GM12878 (cell line): ENCODE measurements at regions not wholly inside any gene's neighbourhood (a gene's known extent, or its start where the extent isn't known, plus 50 kb on each side); places are given as distances from the start of the nearest gene placed in this dataset.

ENCODE experiments used
- ATAC-seq: fragments of 200-7000 bp; cut with Tn5 transposase; 3 replicates; pipeline ENCODE4 v1.9.1; 2020; ENCODE audit warnings: mild to moderate bottlenecking, moderate library complexity
- BruUV-seq: library from RNA; stranded (reverse); fragments of 400-500 nt; replicated peaks from 2 replicates; lab custom pipeline; 2021; lab: Mats Ljungman, UMichigan
- CTCF ChIA-PET: fragments of 300-600 bp; sonication (Branson Sonifier 250); formaldehyde crosslinking; extraction: SDS; loops from one replicate; lab custom pipeline; 2021; ENCODE audit warnings: inconsistent platforms; lab: Yijun Ruan, JAX
- POLR2A ChIA-PET: fragments of 350-600 bp; formaldehyde crosslinking; extraction: SDS; loops from one replicate; lab custom pipeline; 2021; ENCODE audit warnings: inconsistent platforms; lab: Charles Lee
- RAD21 ChIA-PET: fragments of 300-600 bp; sonication (Branson Sonifier 250); formaldehyde crosslinking; loops from one replicate; lab custom pipeline; 2023; ENCODE audit warnings: antibody characterized with exemption; ENCODE audit not compliant: unreplicated experiment; lab: Charles Lee
- SMC1A ChIA-PET: fragments of 300-600 bp; sonication (Branson Sonifier 250); formaldehyde crosslinking; loops from one replicate; lab custom pipeline; 2023; ENCODE audit not compliant: unreplicated experiment, uncharacterized antibody; lab: Charles Lee
- DNase-seq: peaks from one replicate; pipeline ENCODE4 v3.0.0-alpha.2; 2011; ENCODE audit warnings: low read depth, low spot score
- FAIRE-seq: peaks from 3 replicates; lab custom pipeline; 2011; peaks lifted over from hg19 to GRCh38; lab: Jason Lieb, UNC
- H2AFZ ChIP-seq: 2 replicates; pipeline ENCODE4 v1.6.0; 2011; ENCODE audit warnings: low read depth, low read length, control low read depth; ENCODE audit not compliant: control insufficient read depth
- H3K27ac ChIP-seq: 2 replicates; pipeline ENCODE4 v1.5.1; 2011; ENCODE audit warnings: control low read depth; ENCODE audit not compliant: control insufficient read depth, insufficient read depth
- H3K27me3 ChIP-seq, 2 experiments: replicated peaks in 1 of 2; 2 replicates each; pipeline versions ENCODE4 v1.6.0 to v1.6.1; 2011; ENCODE audit warnings: low read length in 1 of 2; ENCODE audit not compliant: control insufficient read depth in 2 of 2, insufficient read depth in 2 of 2
- H3K36me3 ChIP-seq, 2 experiments: 2 replicates each; pipeline ENCODE4 v1.5.1; 2011; ENCODE audit warnings: low read length in 1 of 2; ENCODE audit not compliant: control insufficient read depth in 2 of 2, insufficient read depth in 2 of 2
- H3K4me1 ChIP-seq: 2 replicates; pipeline ENCODE4 v1.6.1; 2011; ENCODE audit warnings: mild to moderate bottlenecking, low read length, moderate library complexity, mixed read lengths; ENCODE audit not compliant: control insufficient read depth, insufficient read depth
- H3K4me2 ChIP-seq: 2 replicates; pipeline ENCODE4 v1.6.0; 2011; ENCODE audit warnings: control low read depth; ENCODE audit not compliant: control insufficient read depth, insufficient read depth
- H3K4me3 ChIP-seq: fragments of 200-600 bp; sonication (generic); 2 replicates; pipeline ENCODE4 v1.5.1; 2016
- H3K79me2 ChIP-seq: 2 replicates; pipeline ENCODE4 v1.6.0; 2011; ENCODE audit warnings: low read length; ENCODE audit not compliant: control insufficient read depth, insufficient read depth
- H3K9ac ChIP-seq: 2 replicates; pipeline ENCODE4 v1.8.0; 2011; ENCODE audit warnings: low read length, control low read depth, mixed read lengths; ENCODE audit not compliant: control insufficient read depth, insufficient read depth
- H3K9me3 ChIP-seq: replicated peaks from 3 replicates; pipeline ENCODE4 v1.5.1; 2011; ENCODE audit warnings: mild to moderate bottlenecking, low read length; ENCODE audit not compliant: control insufficient read depth, insufficient read depth
- H4K20me1 ChIP-seq: 2 replicates; pipeline ENCODE4 v1.6.0; 2011; ENCODE audit not compliant: control insufficient read depth, insufficient read depth
- CBX3 ChIP-seq: fragments of 200-600 bp; sonication (generic); IDR thresholded peaks from 2 replicates; pipeline ENCODE4 v1.6.1; 2016; ENCODE audit warnings: low read depth, borderline replicate concordance
- CHD1 ChIP-seq: IDR thresholded peaks from 2 replicates; pipeline ENCODE4 v1.6.1; 2012; ENCODE audit warnings: low read depth, low read length, improper control_type of control experiment
- FOXM1 ChIP-seq: IDR thresholded peaks from 2 replicates; pipeline ENCODE4 v1.6.1; 2012; ENCODE audit warnings: low read depth, mild to moderate bottlenecking, inconsistent platforms, low read length, moderate library complexity
- MYC ChIP-seq: IDR thresholded peaks from 2 replicates; pipeline ENCODE4 v1.6.1; 2011; ENCODE audit warnings: mild to moderate bottlenecking, low read length, moderate library complexity, inconsistent platforms; ENCODE audit not compliant: insufficient read depth, insufficient replicate concordance, insufficient read length, severe bottlenecking
- NFXL1 ChIP-seq: fragments of 450-650 bp; IDR thresholded peaks from 2 replicates; pipeline ENCODE4 v1.6.1; 2017; ENCODE audit warnings: antibody characterized with exemption, mild to moderate bottlenecking, borderline replicate concordance
- NR2C2 ChIP-seq: IDR thresholded peaks from 2 replicates; pipeline ENCODE4 v1.6.1; 2011; ENCODE audit warnings: borderline replicate concordance, low read depth; ENCODE audit not compliant: control insufficient read depth, insufficient read length
- PAX8 ChIP-seq: fragments of 450-650 bp; IDR thresholded peaks from 2 replicates; pipeline ENCODE4 v1.6.1; 2017; ENCODE audit warnings: mild to moderate bottlenecking, moderate library complexity
- RELA ChIP-seq: fragments of 450-650 bp; IDR thresholded peaks from 2 replicates; pipeline ENCODE4 v1.8.0; 2014; ENCODE audit warnings: borderline replicate concordance; ENCODE audit not compliant: partially characterized antibody
- SREBF2 ChIP-seq: IDR thresholded peaks from 2 replicates; pipeline ENCODE4 v1.6.1; 2012; ENCODE audit warnings: mild to moderate bottlenecking, low read length
- STAT3 ChIP-seq: IDR thresholded peaks from 2 replicates; pipeline ENCODE4 v1.6.1; 2011; ENCODE audit warnings: low read depth, low read length, improper control_type of control experiment
- ZSCAN29 ChIP-seq: fragments of 450-650 bp; IDR thresholded peaks from 2 replicates; pipeline ENCODE4 v1.6.1; 2017; ENCODE audit warnings: mild to moderate bottlenecking, moderate library complexity
- WGBS: methylation state at CpG from one replicate; pipeline ENCODE4 v1.1.6; 2016; ENCODE audit warnings: low lambda C conversion rate; ENCODE audit not compliant: insufficient replicate concordance, insufficient coverage; ENCODE audit errors: missing lambda C conversion rate; 5-methylcytosine and 5-hydroxymethylcytosine counted together
- in situ Hi-C: fragments of 300-500 bp; cut with MboI; formaldehyde crosslinking; loops from 9 replicates; pipeline ENCODE4 v1.14.3; 2018; ENCODE audit warnings: mixed read lengths
- intact Hi-C: fragments of 100-400 bp; cut with micrococcal nuclease; formaldehyde crosslinking; loops from one replicate; pipeline ENCODE4 v1.14.2; 2022; ENCODE audit not compliant: unreplicated experiment
- TF ChIP-seq, protein P1 (sequence below): fragments of 450-650 bp; IDR thresholded peaks from 2 replicates; pipeline ENCODE4 v1.6.1; 2017; ENCODE audit warnings: mild to moderate bottlenecking, low read depth, inconsistent platforms; ENCODE audit not compliant: poor library complexity, severe bottlenecking
- TF ChIP-seq, protein P2 (sequence below): IDR thresholded peaks from 2 replicates; pipeline ENCODE4 v1.6.1; 2012; ENCODE audit warnings: improper control_type of control experiment, low read depth, low read length; ENCODE audit not compliant: insufficient replicate concordance
- TF ChIP-seq, protein P3 (sequence below): fragments of 450-650 bp; formaldehyde crosslinking; IDR thresholded peaks from 2 replicates; pipeline ENCODE4 v1.5.0; 2022; ENCODE audit warnings: mild to moderate bottlenecking, missing genetic modification characterization

DNA sequence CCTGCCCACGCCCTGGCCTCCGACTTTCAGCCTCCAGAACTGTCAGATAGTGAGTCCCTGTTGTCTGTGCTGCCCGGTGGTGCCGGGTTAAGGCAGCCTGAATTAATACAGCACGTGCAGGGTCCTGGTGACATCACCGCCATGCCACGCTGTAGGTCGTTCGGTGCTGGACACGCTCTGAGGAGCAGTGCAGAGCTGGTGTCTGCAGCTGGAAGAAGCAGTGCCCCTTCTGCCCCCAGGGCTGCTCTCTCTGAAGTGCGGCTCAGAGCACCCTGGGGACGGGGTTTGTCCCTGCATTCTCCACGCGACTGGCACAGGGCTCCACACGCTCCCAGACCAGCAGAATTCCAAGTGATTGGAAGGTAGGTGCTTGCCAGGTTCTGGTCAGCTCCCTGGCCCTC lies 831.5 kb downstream of the TBC1D22A start:
- Histone ChIP-seq H2AFZ (no peak overlapping the region), H3K27me3 (no peaks in the 10 kb centered on the region), H3K4me1 (no peaks in the 10 kb centered on the region), H3K4me2 (no peak overlapping the region), H3K36me3 (no peaks in the 10 kb centered on the region), H3K9ac (no peak overlapping the region), H3K27ac (no peak overlapping the region)
- intact Hi-C loops, result no loop called here
- no peak for DNase-seq
- TF ChIP-seq, protein P1, sequence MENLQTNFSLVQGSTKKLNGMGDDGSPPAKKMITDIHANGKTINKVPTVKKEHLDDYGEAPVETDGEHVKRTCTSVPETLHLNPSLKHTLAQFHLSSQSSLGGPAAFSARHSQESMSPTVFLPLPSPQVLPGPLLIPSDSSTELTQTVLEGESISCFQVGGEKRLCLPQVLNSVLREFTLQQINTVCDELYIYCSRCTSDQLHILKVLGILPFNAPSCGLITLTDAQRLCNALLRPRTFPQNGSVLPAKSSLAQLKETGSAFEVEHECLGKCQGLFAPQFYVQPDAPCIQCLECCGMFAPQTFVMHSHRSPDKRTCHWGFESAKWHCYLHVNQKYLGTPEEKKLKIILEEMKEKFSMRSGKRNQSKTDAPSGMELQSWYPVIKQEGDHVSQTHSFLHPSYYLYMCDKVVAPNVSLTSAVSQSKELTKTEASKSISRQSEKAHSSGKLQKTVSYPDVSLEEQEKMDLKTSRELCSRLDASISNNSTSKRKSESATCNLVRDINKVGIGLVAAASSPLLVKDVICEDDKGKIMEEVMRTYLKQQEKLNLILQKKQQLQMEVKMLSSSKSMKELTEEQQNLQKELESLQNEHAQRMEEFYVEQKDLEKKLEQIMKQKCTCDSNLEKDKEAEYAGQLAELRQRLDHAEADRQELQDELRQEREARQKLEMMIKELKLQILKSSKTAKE, result no peak
- TF ChIP-seq PAX8 (no peak), NFXL1 (no peak), FOXM1 (no peak), SREBF2 (no peak), RELA (no peak), CBX3 (no peak), NR2C2 (no peak), STAT3 (no peak), ZSCAN29 (no peak), CHD1 (no peak), MYC (no peak)
- TF ChIP-seq, protein P2, sequence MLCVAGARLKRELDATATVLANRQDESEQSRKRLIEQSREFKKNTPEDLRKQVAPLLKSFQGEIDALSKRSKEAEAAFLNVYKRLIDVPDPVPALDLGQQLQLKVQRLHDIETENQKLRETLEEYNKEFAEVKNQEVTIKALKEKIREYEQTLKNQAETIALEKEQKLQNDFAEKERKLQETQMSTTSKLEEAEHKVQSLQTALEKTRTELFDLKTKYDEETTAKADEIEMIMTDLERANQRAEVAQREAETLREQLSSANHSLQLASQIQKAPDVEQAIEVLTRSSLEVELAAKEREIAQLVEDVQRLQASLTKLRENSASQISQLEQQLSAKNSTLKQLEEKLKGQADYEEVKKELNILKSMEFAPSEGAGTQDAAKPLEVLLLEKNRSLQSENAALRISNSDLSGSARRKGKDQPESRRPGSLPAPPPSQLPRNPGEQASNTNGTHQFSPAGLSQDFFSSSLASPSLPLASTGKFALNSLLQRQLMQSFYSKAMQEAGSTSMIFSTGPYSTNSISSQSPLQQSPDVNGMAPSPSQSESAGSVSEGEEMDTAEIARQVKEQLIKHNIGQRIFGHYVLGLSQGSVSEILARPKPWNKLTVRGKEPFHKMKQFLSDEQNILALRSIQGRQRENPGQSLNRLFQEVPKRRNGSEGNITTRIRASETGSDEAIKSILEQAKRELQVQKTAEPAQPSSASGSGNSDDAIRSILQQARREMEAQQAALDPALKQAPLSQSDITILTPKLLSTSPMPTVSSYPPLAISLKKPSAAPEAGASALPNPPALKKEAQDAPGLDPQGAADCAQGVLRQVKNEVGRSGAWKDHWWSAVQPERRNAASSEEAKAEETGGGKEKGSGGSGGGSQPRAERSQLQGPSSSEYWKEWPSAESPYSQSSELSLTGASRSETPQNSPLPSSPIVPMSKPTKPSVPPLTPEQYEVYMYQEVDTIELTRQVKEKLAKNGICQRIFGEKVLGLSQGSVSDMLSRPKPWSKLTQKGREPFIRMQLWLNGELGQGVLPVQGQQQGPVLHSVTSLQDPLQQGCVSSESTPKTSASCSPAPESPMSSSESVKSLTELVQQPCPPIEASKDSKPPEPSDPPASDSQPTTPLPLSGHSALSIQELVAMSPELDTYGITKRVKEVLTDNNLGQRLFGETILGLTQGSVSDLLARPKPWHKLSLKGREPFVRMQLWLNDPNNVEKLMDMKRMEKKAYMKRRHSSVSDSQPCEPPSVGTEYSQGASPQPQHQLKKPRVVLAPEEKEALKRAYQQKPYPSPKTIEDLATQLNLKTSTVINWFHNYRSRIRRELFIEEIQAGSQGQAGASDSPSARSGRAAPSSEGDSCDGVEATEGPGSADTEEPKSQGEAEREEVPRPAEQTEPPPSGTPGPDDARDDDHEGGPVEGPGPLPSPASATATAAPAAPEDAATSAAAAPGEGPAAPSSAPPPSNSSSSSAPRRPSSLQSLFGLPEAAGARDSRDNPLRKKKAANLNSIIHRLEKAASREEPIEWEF, result no peak
- TF ChIP-seq, protein P3, sequence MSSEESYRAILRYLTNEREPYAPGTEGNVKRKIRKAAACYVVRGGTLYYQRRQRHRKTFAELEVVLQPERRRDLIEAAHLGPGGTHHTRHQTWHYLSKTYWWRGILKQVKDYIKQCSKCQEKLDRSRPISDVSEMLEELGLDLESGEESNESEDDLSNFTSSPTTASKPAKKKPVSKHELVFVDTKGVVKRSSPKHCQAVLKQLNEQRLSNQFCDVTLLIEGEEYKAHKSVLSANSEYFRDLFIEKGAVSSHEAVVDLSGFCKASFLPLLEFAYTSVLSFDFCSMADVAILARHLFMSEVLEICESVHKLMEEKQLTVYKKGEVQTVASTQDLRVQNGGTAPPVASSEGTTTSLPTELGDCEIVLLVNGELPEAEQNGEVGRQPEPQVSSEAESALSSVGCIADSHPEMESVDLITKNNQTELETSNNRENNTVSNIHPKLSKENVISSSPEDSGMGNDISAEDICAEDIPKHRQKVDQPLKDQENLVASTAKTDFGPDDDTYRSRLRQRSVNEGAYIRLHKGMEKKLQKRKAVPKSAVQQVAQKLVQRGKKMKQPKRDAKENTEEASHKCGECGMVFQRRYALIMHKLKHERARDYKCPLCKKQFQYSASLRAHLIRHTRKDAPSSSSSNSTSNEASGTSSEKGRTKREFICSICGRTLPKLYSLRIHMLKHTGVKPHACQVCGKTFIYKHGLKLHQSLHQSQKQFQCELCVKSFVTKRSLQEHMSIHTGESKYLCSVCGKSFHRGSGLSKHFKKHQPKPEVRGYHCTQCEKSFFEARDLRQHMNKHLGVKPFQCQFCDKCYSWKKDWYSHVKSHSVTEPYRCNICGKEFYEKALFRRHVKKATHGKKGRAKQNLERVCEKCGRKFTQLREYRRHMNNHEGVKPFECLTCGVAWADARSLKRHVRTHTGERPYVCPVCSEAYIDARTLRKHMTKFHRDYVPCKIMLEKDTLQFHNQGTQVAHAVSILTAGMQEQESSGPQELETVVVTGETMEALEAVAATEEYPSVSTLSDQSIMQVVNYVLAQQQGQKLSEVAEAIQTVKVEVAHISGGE (CRISPR knock-in tag), result no peak
- TF ChIP-seq, all 136 proteins: peak for 0
- no TSS peak for BruUV-seq
- ChIA-PET POLR2A (no interaction called here), CTCF (no interaction called here), RAD21 (no interaction called here), SMC1A (no interaction called here)
- ATAC-seq (no peak), FAIRE-seq (no peak)
- in situ Hi-C loops, result loop anchor here (5.0 kb wide), 1 partner anchor 1977 kb away; no protein-coding TSS in a partner anchor
- no peaks in the 10 kb centered on the region for H3K79me2 ChIP-seq
- no peaks in the 10 kb centered on the region; the same call in 2 of the 3 replicates for H3K9me3 ChIP-seq
- H4K20me1 ChIP-seq, result no peaks in the 10 kb centered on the region
- WGBS, result 28% methylated on average over 15 of the region's 15 CpGs
- H3K4me3 ChIP-seq, result no peak overlapping the region
